ENCODE measurements at regions not wholly inside any gene's neighbourhood (a gene's known extent, or its start where the extent isn't known, plus 50 kb on each side); places are given as distances from the start of the nearest gene placed in this dataset.

DNA sequence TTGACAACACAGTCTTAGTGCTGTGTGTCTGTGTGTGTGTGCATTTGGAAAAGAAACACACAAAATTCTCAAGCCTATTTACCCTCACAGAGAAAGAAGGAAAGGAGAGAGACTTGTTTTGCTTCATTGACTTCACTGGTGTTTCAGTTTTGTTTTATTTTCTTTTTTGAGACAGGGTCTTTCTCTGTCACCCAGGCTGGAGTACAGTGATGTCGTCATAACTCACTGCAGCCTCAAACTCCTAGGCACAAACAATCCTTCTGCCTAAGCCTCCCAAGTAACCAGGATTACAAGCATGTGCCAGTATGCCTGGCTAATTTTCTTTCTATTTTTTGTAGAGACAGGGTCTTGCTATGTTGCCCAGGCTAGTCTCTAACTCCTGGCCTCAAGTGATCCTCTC lies 636.9 kb downstream of the TAFA4 start:
- TF ChIP-seq CTCF (IDR thresholded peaks at IDR 0.05 in 8 of 11, conservative IDR thresholded peaks at IDR 0.05 in 3 of 11), result no peak
- no peak for TF ChIP-seq POLR2AphosphoS5 (IDR thresholded peaks at IDR 0.05)
- TF ChIP-seq POLR2A (IDR thresholded peaks at IDR 0.05), result no peak
